ENCODE measurements at regions not wholly inside any gene's neighbourhood (a gene's known extent, or its start where the extent isn't known, plus 50 kb on each side); places are given as distances from the start of the nearest gene placed in this dataset.
"Not testable (repeated sequence)": the region's sequence is repeated elsewhere in the genome, so short reads cannot be mapped to it uniquely, and the experiment has no call there.

- DNase-seq (ENCODE audit: low read depth) = no peak
These were observed 82.4 kb upstream of the FGGY start for GRCh38 chr1:59214248-59215208.

GRCh38 chr1:59215766-59216291 is 81.1 kb upstream of the FGGY start:
- DNase-seq (ENCODE audit: low read depth) = no peak

- DNase-seq (ENCODE audit: low read depth) = not testable (repeated sequence)
These were observed 79.5 kb upstream of the FGGY start for GRCh38 chr1:59217439-59217838.

- no peak for DNase-seq (ENCODE audit: low read depth)
These were observed 78.2 kb upstream of the FGGY start for GRCh38 chr1:59218521-59219236.

- DNase-seq (ENCODE audit: low read depth) = no peak
These were observed 77.0 kb upstream of the FGGY start for GRCh38 chr1:59219916-59220315.

- no peak for DNase-seq (ENCODE audit: low read depth)
These were observed 76.5 kb upstream of the FGGY start for GRCh38 chr1:59220356-59220755.

- DNase-seq (ENCODE audit: low read depth) = no peak
These were observed 73.7 kb upstream of the FGGY start for GRCh38 chr1:59223198-59223597.

- no peak for DNase-seq (ENCODE audit: low read depth)
These were observed 72.8 kb upstream of the FGGY start for GRCh38 chr1:59223989-59224634.

GRCh38 chr1:59225594-59226316 is 71.1 kb upstream of the FGGY start:
- DNase-seq (ENCODE audit: low read depth) = no peak

GRCh38 chr1:59229138-59229537 is 67.8 kb upstream of the FGGY start:
- no peak for DNase-seq (ENCODE audit: low read depth)

- DNase-seq (ENCODE audit: low read depth) = no peak
These were observed 66.3 kb upstream of the FGGY start for GRCh38 chr1:59230622-59231021.

- no peak for DNase-seq (ENCODE audit: low read depth)
These were observed 64.7 kb upstream of the FGGY start for GRCh38 chr1:59232216-59232615.

GRCh38 chr1:59233444-59233843 is 63.5 kb upstream of the FGGY start:
- DNase-seq (ENCODE audit: low read depth) = no peak

- DNase-seq (ENCODE audit: low read depth) = no peak
These were observed 60.0 kb upstream of the FGGY start for GRCh38 chr1:59236721-59237545.

- no peak for DNase-seq (ENCODE audit: low read depth)
These were observed 59.0 kb upstream of the FGGY start for GRCh38 chr1:59237900-59238299.

- no peak for DNase-seq (ENCODE audit: low read depth)
These were observed 58.5 kb upstream of the FGGY start for GRCh38 chr1:59238333-59238934.

- no peak for DNase-seq (ENCODE audit: low read depth)
These were observed 57.9 kb upstream of the FGGY start for GRCh38 chr1:59238993-59239392.

- no peak for DNase-seq (ENCODE audit: low read depth)
These were observed 55.0 kb upstream of the FGGY start for GRCh38 chr1:59241909-59242308.

GRCh38 chr1:59242370-59242769 is 54.5 kb upstream of the FGGY start:
- DNase-seq (ENCODE audit: low read depth) = no peak

- DNase-seq (ENCODE audit: low read depth) = no peak
These were observed 53.3 kb upstream of the FGGY start for GRCh38 chr1:59243550-59243949.
